A673 (cell line): ENCODE measurements at regions not wholly inside any gene's neighbourhood (a gene's known extent, or its start where the extent isn't known, plus 50 kb on each side); places are given as distances from the start of the nearest gene placed in this dataset.

Experiments
- BruUV-seq: library from RNA; stranded (reverse); fragments of 400-500 nt; replicated peaks from 2 replicates; lab custom pipeline; 2021; lab: Mats Ljungman, UMichigan
- CTCF ChIA-PET: fragments of 300-600 bp; sonication (Branson Sonifier 250); formaldehyde crosslinking; loops from one replicate; lab custom pipeline; 2022; ENCODE audit warnings: antibody characterized with exemption; lab: Charles Lee
- POLR2A ChIA-PET: fragments of 300-600 bp; sonication (Branson Sonifier 250); formaldehyde crosslinking; loops from one replicate; lab custom pipeline; 2022; ENCODE audit warnings: antibody characterized with exemption; ENCODE audit not compliant: low non-redundant PET; lab: Charles Lee
- DNase-seq: peaks from one replicate; pipeline ENCODE4 v3.0.0-alpha.2; 2015; ENCODE audit warnings: low spot score
- H3K27ac ChIP-seq: fragments of 200-600 bp; sonication (generic); 2 replicates; pipeline ENCODE4 v1.5.1; 2016; ENCODE audit warnings: mixed run types, low read depth, mild to moderate bottlenecking, mixed read lengths, antibody characterized with exemption, low read length; ENCODE audit not compliant: poor library complexity, severe bottlenecking
- H3K27me3 ChIP-seq: fragments of 200-600 bp; sonication (generic); replicated peaks from 2 replicates; pipeline ENCODE4 v1.6.1; 2017; ENCODE audit warnings: mixed run types, low read depth, mild to moderate bottlenecking, mixed read lengths, antibody characterized with exemption, low read length; ENCODE audit not compliant: insufficient read depth, poor library complexity
- H3K36me3 ChIP-seq: fragments of 200-600 bp; sonication (generic); 2 replicates; pipeline ENCODE4 v1.6.1; 2016; ENCODE audit warnings: mixed run types, mild to moderate bottlenecking, mixed read lengths, antibody characterized with exemption, low read length; ENCODE audit not compliant: insufficient read depth, poor library complexity, severe bottlenecking
- H3K4me1 ChIP-seq: fragments of 200-600 bp; sonication (generic); 2 replicates; pipeline ENCODE4 v1.6.1; 2017; ENCODE audit warnings: mixed run types, mild to moderate bottlenecking, mixed read lengths, antibody characterized with exemption, low read length; ENCODE audit not compliant: insufficient read depth, poor library complexity, severe bottlenecking
- H3K4me3 ChIP-seq: fragments of 200-600 bp; sonication (generic); 2 replicates; pipeline ENCODE4 v1.5.1; 2016; ENCODE audit warnings: low read depth, mixed run types, mild to moderate bottlenecking, mixed read lengths, low read length; ENCODE audit not compliant: poor library complexity, severe bottlenecking
- H3K9me3 ChIP-seq: fragments of 200-600 bp; sonication (generic); 2 replicates; pipeline ENCODE4 v1.6.1; 2016; ENCODE audit warnings: mixed run types, low read depth, mild to moderate bottlenecking, mixed read lengths, antibody characterized with exemption, low read length; ENCODE audit not compliant: poor library complexity, severe bottlenecking
- CTCF ChIP-seq: fragments of 300-800, 200-600 bp; sonication (generic); conservative IDR thresholded peaks from 2 replicates; pipeline ENCODE4 v1.5.1; 2017; ENCODE audit warnings: low read depth, mild to moderate bottlenecking, antibody characterized with exemption, low read length, moderate library complexity, mixed read lengths
- EZH2 ChIP-seq: fragments of 200-600 bp; sonication (generic); IDR thresholded peaks from 2 replicates; pipeline ENCODE4 v1.6.1; 2017; ENCODE audit warnings: borderline replicate concordance, low read depth, mild to moderate bottlenecking, mixed read lengths, antibody characterized with exemption, low read length; ENCODE audit not compliant: poor library complexity, severe bottlenecking
- intact Hi-C: fragments of 100-400 bp; cut with micrococcal nuclease; formaldehyde crosslinking; loops from one replicate; pipeline ENCODE4 v1.10.0; 2022; ENCODE audit not compliant: unreplicated experiment

- intact Hi-C loops: no loop called here
- Histone ChIP-seq H3K4me1 (no peaks in the 10 kb centered on the region), H3K36me3 (no peaks in the 10 kb centered on the region), H3K27ac (no peak overlapping the region), H3K27me3 (peaks cover 48% of the 10 kb centered on the region), H3K4me3 (no peak overlapping the region), H3K9me3 (no peaks in the 10 kb centered on the region)
- TF ChIP-seq EZH2: no peak
- ChIA-PET CTCF (no interaction called here), POLR2A (no interaction called here)
- no TSS peak for BruUV-seq
- DNase-seq: no peak
Observed at GRCh38 chr17:6358131-6358530, 76.8 kb downstream of the AIPL1 start.

GRCh38 chr17:6356562-6356961, 78.4 kb downstream of the AIPL1 start:
- Histone ChIP-seq H3K27ac (no peak overlapping the region), H3K4me3 (no peak overlapping the region), H3K36me3 (no peaks in the 10 kb centered on the region), H3K4me1 (no peaks in the 10 kb centered on the region), H3K9me3 (no peaks in the 10 kb centered on the region), H3K27me3 (peaks cover 51% of the 10 kb centered on the region)
- DNase-seq: no peak
- no TSS peak for BruUV-seq
- ChIA-PET CTCF (no interaction called here), POLR2A (no interaction called here)
- intact Hi-C loops: no loop called here
- no peak for TF ChIP-seq EZH2
- no peak for TF ChIP-seq CTCF

GRCh38 chr17:6355196-6355595, 79.7 kb downstream of the AIPL1 start:
- intact Hi-C loops: no loop called here
- no TSS peak for BruUV-seq
- TF ChIP-seq EZH2 (no peak), CTCF (no peak)
- H3K27ac ChIP-seq: no peak overlapping the region
- H3K9me3 ChIP-seq: no peaks in the 10 kb centered on the region
- DNase-seq: no peak
- no peaks in the 10 kb centered on the region for H3K36me3 ChIP-seq
- no peak overlapping the region for H3K4me3 ChIP-seq
- no peaks in the 10 kb centered on the region for H3K4me1 ChIP-seq
- ChIA-PET CTCF (no interaction called here), POLR2A (no interaction called here)
- peaks cover 41% of the 10 kb centered on the region for H3K27me3 ChIP-seq

- POLR2A ChIA-PET: no interaction called here
- intact Hi-C loops: no loop called here
- Histone ChIP-seq H3K9me3 (no peaks in the 10 kb centered on the region), H3K27ac (no peak overlapping the region), H3K4me1 (no peaks in the 10 kb centered on the region), H3K27me3 (peaks cover 42% of the 10 kb centered on the region), H3K36me3 (no peaks in the 10 kb centered on the region), H3K4me3 (no peak overlapping the region)
- TF ChIP-seq EZH2 (no peak), CTCF (no peak)
- BruUV-seq: no TSS peak
- CTCF ChIA-PET: no interaction called here
- no peak for DNase-seq
Observed at GRCh38 chr17:6352801-6353560, 81.9 kb downstream of the AIPL1 start.
